Dermis microvascular lymphatic vessel endothelial cell (primary cell): ENCODE measurements at regions not wholly inside any gene's neighbourhood (a gene's known extent, or its start where the extent isn't known, plus 50 kb on each side); places are given as distances from the start of the nearest gene placed in this dataset.

ENCODE experiments used
- DNase-seq, 2 donors: peaks; one replicate each; pipeline versions ENCODE4 v3.0.0 to v3.0.0-alpha.2; 2010; ENCODE audit warnings: low read depth in 2 of 2

DNA sequence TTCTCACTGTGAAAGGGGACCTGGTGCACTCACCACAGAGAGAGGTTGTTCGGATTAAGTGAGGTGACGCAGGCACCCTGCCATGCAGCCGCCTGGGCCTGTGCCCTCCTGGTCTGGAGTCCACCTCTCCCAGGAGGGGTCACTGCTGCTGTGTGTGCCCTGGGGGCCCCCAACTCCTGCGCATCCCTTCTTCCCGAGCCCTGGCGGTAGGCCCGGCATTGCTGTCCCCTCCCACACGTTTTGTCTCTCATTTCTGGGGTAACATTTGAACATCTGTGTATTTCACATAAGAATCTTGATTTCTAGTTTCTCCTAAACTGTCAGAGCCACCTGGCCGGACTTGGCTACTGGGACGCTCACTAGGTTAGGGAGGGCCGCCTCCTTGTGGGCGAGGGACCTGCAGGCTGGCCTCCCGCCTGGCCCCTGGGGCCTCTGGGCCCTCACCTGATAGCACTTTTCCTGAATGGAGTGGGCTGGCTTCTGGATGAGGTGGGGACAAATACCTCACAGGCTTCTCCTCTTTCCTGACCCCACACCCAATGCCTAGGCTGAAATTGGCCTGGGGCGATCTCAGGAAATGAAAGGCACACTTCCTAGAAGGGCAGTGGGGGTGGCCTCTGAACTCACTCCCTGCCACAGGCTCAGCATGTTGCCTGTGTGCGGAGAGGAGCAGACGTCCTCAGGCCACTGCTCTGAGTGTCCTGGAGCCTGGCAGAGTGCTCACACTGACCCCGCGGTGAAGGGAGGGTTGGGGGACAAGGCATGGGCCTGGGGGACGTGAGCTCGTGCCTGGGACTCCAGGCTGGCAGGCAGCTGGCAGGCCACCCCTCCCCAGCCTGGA, 104.2 kb upstream of the PRR23E start:
- DNase-seq, result no peak

DNA sequence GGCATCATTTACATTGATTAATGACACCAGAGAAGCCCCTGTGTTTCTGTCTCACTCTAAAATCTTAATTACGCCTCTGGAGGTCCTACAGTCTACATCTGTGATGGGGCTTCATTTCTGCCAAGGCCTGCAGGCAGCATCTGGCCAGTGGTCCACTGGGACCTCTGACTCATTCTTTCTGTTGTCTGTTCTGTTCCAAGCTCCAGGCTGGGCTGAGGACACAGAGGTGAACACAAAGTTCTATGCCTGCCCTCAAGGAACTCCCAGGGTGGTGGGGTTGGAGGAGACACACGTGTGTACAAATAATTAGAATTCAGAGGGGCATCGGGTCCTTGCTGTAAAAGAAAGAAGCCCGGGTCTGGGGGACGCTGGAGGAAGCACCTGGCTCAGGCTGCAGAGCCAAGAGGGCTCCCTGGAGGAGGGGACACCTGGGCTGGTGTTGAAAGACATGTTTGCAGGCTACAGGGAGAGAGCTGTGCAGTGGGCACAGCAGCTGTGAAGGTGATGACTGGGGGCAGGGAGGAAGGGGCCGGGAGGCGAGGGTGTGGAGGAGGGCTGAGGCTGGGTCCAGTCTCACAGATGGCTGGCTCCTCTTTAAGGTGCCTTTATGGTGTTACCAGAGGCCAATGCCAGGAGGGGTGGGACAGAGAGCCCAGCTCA, 103.3 kb upstream of the PRR23E start:
- DNase-seq, result no peak

DNA sequence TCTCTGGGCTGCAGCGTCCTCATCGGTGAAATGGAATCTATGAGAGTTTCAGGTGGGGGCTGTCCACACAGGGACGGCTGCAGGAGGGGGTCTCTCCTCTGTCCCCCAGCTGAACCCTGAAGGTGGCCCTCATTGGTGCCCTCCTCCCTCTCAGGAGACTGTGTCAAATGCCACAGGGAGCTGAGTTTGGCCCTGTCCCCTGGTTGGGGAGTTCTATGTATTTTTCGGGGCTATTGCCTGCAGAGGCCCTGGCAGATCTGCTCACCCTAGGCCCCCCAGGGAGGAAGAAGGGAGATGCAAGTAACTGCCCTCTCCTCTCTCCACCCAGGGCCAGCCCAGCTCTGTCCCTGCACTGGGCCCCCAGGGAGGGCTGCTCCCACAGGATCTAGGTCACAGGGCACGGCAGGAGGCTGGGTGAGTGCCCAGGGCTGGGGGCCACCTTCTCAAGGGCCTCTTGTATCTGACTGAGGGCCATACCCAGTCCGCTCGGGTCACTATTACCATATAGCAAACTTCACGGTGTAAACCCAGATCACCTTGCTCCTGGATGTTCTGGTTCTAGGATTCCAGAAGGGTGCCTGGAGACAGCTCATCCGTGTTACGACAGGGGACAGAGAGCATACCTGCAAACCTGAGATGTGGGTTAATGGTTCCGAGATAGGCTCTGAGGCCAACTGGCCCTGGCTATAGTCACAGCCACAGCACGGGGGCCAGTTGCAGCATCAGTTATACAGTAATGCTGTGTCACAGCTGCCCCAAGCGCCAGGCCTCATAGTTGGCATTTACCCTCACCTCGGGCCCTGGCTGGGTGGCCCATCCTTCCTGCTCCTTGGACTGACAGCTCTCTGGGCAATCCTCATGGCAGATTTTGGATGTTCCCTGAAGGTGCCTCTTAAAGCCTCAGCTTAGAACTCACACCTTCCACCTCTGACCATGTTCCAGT, 102.4 kb upstream of the PRR23E start:
- no peak for DNase-seq

DNA sequence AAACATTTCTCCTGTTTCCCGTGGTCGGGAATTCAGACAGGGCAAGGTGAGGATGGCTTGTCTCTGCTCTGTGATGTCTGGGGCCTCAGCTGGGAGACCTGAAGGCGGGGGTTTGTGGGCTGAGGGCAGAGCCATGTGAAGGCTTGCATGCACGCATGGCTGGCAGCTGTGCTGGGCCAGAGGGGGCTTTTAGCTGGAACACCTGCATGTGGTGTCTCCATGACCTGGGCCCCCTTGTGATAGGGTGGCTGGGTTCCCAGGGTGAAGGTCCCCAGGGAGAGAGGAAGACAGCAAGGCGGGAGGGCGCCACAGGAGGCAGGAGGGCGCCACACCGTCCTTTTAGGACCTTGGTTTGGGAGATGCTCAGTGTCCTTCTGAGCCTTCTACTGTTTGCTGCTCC, 101.6 kb upstream of the PRR23E start:
- DNase-seq, result no peak

DNA sequence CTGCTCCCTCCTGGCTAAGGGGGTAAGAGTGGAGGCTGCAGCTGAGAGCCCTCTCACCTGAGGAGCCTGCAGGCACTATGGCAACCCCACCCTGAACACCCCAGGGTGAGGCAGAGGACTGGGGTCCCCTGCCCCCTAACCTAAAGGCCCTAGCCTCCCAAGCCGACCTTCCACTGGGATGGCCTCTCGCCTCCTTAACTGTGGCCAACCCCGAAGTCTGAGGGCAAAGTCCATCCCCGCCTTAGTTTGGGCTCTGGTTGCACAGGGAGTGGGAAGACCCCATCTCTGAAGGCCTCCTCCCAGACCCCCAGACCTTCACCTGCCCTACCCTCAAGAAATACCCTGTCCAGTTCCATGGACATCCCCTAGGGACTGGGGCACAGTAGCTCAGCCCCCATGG, 100.6 kb upstream of the PRR23E start:
- DNase-seq, result no peak

DNA sequence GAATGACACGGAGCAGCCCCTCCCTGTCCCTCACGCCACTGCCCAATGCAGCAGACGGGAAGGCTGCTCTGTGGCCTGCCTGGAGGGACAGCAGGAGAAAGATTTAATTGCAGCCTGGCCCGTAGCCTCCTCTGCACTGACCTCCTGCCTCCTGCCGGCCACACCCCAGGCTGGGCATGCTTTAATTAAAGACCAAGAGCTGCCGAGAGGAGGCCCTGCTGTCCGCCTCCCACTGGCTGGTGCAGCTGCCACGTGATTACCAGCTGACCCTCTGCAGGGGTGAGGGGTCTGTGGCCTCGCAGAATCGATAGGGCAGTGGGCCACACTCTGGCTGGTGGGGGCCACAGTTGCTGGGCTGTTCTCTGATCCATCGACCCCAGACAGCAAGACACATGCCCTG, 100.2 kb upstream of the PRR23E start:
- no peak for DNase-seq

DNA sequence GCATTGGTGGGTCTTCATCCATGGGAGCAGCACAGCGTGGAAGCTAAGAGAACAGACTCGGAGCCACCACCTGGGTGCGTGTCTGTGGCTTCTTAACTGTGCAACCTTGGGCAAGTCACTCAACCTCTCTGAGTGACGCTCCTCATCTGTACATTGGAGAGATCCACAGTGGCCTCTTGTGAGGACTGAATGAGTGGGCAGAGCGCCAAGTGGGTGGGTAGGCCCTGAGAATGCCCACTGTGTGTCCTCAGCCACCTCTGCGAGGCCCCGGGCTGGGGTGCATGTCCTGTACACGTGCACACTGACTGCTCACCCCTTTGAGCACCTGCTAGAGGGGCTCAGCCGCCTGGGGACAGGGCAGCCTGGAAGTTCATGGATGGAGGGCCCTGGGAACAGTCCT, 99.6 kb upstream of the PRR23E start:
- no peak for DNase-seq

DNA sequence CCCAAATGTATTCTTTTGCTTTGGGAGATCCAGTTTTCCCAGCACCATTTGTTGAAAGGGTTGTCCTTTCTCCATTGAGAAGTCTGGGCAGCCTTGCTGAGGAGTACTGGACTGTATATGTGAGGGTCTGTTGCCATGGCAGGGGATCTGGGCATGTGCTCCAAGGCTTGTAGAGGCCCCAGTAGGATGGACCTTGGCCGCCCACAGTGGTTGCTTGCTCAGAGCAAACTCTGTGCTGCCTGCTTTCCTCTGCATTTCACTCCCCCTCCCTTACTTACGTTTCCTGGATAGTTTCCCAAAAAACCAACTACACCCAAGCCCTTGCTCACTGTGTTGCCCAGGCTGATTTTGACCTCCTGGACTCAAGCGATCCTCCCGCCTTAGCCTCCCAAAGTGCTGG, 97.2 kb upstream of the PRR23E start:
- no peak for DNase-seq

DNA sequence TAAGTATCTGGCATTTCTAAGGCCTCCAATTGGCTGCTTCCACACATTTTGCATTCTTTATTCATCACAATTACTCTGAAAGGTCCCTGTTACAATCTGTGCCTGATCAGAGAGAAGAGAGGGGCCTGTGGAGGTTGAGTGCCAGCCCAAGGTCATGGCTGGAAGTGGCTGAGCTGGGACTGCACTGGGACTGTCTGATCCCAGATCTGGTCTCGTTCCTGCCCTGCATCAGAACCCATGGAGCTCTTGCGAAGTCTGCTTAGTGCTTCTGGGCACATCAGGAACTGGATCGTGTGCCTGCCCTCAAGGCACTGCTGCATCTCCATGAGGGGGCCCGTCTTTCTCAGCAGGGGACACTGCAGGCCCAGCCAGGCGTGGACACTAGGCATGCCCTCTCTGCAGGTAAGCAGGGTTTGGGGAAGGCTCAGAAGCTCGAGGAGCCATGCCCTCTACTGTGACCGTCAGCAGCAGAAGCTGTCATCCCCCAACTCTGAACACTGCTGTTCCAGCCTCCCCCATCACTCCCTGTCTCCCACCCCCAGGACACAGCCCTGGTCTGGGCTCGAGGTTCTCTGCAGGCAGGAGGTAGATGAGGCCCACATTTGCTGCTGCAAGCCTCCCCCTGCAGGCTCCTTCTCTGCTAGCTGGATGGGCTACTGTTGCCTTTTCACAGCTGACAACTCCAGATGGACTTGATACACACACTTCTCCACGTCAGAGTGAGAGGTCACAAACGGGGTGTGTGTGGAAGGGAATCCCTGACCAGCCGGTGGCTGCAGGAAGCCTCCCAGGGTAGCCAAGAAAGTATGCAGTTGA, 96.5 kb upstream of the PRR23E start:
- DNase-seq, result no peak

DNA sequence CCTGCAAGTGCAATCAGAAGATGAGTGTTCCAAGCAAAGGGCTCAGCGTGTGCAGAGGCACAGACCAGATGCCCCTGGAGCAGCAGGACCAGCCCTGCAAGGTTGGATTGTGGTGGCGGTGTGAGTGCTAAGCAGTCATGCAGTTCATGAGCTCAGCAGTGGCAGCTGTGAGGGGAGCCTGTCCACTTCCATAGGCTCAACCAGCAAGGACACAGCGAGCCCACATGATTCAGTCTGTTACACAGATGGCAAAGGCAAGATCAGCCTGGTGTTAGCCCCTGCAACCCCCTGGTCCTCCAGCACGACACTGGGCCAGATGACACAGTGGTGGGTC, 95.9 kb upstream of the PRR23E start:
- DNase-seq, result no peak

DNA sequence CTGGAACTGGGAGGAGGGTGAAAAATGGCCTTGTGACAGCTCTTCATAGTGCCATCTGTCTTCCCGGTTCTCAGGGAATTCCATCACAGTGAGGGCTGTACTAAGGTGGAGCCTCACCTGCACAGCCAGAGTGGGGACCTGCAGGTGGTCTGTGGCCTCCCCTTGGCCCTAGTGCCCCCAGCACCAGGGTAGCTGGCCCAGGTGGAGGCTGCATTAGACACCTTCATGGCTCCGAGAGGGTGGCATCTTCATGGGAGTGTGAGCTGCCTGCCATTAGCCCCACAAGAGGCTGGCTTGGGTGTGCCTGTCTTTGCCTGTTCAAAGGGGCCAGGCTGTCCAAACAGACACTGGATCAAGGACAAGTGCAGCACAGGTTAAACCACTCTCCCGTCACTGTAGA, 95.5 kb upstream of the PRR23E start:
- no peak for DNase-seq

DNA sequence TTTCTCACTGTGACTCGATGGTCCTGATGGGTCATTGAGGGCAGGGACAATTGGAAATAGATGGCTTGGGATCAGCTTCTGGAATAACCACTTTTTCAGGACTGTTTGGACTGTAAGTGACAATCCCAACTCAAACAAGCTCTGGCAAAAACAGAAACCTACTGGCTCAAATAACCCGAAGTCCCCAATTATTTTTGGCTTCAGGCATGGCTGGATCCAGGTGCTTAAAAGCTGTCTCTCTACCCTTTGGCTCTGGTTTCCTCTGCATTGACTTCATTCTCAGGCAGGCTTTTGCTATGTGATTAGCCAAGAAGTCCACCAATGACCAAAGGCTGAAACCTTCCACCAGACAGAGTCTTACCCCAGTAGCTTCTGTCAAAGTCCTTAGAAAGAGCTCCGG, 92.9 kb upstream of the PRR23E start:
- DNase-seq, result no peak

DNA sequence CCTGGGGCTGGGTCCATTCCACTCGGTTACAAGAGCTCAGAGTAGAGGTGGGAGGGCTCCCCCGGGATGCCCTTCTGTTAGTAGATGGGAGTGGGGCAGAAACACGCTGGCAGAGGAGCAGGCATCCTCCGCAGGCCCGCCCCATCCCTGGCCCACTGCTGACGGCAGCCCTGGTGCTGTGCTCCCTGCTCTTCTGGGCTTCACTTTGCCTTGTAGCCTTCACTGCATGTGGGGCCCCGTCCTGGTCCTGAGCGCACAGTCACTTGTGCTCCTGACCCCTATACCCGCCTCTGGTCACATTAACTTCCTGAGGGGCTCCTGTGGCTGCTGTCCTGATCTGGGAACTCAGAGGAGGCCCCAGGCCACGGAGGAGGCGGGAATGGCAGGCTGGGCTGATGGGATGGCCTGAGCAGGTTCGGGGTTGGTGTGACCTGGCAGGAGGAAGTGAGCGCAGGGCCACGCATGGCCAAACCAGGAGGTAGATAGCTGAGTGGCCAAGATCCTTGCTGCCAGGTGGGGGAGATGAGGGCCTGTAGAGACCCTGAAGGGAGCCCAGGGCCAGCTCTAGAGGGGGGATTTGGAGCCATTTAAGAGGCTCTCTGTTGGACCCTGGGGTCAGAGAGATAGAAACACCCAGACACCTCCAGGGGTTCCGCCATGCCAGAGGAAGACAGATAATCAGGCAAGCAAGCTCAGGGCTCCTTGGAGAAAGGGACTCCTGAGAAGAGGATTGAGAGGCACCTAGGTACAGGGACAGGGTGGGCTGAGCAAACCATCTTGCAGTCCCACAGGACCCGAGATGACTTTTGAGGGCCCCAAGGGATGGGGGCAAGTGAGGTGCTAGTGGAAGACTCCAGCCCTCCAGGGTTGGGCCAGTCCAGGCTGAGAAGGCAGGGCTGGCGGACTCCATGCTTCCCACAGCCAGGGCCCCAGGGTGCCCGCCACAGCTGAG, 92.2 kb upstream of the PRR23E start:
- DNase-seq, result no peak

DNA sequence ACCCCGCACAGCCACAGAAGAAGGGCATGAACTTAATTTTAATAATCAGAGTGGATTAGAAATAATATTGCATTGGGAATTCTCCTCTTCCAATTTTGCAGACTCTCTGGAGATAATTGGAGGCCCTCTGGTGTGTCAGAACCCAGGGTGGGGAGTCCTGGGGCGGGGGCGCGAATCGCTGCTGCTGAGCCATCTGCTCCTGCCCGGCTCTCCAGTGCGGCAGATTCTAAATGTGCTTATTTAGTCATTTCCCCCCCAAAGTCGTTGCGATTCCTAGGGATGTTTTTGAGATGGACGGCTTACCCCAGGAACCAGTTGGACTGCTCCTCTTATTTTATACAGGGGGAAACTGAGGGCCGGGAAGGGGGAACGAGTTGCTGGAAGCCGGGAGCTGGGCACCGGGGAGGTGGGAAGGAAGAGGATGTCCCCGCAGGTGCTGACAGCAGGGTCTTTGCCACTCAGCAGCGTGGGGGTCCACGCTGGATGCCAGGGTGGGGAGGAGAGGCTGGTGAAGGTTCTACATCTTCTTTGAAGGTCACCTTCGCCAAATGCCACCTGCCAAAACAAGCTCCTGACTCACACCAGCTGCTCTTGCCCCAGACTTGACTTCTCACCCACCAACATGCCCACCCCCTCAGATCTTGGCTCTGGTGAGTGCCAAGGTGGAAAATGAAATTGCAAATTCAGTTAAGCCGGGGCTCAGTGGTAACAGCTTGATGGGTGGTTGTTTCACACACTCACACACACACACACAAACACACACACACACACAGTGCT, 91.3 kb upstream of the PRR23E start:
- DNase-seq, result no peak

DNA sequence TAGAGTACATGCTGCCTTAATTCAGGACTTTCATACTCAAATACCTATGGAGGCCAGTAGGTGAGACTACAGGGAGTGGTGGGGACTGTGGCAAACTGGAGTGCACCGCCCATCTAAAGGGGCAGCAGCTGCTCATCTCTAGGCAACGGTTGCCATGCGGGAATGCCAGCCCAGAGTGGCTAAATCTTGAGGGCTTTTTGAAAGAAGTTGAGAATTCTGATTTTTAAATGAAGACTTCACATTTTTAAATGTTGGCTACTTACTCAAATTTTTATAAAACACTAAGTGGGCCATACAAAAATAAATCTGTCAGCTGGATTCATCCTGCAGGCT, 90.8 kb upstream of the PRR23E start:
- no peak for DNase-seq

DNA sequence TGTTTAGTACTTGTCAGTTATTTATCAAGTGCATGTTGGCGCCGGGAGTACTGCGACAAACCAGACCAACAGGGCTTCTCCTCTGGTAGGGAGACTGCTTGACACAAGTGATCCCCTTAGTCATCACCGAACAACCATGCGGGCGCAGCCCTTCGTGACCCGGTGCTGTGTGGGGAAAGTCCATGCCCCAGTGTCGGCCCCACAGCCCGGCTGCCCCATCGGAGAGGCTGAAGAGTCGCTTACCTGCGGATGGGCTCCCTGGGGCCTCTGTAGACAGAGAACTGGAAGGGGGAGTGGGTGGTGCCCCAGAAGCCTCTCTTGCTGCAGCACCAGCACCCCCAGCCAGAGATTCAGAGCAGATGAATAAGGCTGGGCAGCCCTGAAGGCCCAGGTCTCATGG, 90.3 kb upstream of the PRR23E start:
- DNase-seq, result no peak

DNA sequence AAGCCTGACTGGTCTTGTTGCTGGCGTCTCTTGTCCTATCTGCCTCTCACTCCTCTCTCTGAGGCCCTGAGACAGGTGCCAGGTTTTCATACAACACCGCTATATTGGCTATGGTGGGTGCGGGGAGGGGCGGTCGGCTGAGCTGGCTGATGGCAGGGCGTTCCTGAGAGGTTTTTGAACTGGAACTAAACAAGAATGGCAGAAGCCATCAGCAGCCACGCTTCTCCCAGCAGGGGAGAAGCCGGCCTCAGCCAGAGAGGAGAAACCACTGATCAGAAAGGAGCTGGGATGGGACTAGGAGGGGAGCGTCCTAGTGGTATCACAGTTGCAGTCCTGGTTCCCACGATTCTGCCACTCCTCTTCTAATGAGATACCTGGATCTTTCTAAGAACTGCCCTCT, 89.9 kb upstream of the PRR23E start:
- no peak for DNase-seq

DNA sequence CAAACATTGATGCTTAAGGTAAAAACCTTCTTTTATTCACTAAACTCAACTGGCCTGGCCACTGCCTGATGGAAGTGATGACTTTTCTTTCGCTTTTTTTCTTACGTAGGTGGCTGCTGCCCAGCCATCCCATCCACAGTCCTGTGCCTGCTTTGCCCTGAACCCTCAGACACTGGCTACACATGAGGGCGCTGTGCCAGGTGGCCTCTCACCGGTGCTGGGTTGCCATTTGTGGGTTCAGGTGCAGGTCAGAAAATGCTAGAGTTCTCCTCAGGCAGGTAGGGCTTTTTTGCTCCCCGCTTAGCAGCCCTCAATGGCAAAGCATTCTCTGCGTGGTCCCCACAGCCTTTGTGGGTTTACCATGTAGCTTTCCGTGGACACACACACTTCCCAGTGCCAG, 88.3 kb upstream of the PRR23E start:
- no peak for DNase-seq

DNA sequence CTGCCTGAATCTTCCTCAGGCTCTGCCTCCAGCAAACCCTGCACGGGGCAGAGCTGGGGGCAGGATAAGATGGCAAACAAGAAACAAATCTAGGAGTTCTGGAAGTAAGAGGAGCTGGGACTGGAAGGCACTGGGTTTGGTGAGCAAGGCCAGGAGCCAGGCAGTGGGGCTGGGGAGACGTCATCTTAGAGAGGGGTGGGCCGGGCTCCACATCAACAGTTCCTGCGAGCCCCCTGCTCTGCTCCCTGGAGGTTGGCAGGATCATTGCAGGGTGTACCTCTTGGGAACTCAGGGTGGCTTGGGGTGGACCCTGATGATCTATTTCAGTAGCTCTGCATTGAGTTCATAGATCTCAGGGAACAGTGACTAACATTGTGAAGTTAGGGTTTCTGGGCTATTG, 87.3 kb upstream of the PRR23E start:
- no peak for DNase-seq

DNA sequence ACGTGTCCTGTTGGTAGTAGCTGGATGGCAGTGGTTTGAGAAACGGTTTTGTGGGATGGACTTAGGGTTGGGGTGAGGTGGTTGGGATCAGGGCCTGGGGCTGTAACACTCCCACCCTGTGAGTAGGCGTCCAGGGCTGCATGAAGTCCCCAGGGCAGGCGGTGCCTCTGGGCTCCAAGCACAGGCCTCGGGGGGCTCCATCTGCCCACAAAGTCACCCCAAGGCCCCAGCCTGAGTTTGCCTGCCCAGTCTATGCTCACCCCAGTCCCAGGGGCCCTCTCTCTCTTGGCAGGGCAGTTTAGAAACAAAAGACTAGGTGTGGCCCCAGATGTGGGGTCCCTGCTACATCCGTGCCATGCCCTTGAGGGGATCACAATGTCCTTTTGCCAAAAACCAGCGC, 86.9 kb upstream of the PRR23E start:
- no peak for DNase-seq
